Liver (tissue), 3 donors: ENCODE measurements at regions not wholly inside any gene's neighbourhood (a gene's known extent, or its start where the extent isn't known, plus 50 kb on each side); places are given as distances from the start of the nearest gene placed in this dataset.

Experiments
- ATF3 ChIP-seq: IDR thresholded peaks from 2 replicates; pipeline ENCODE4 v1.6.1; 2016; ENCODE audit warnings: antibody characterized with exemption
- GABPA ChIP-seq, 2 donors: IDR thresholded peaks in 1 of 2; conservative IDR thresholded peaks in 1 of 2; 2 replicates each; pipeline ENCODE4 v1.6.1; 2016; ENCODE audit warnings: antibody characterized with exemption in 2 of 2, mild to moderate bottlenecking in 1 of 2, moderate library complexity in 1 of 2
- JUND ChIP-seq, 2 donors: IDR thresholded peaks; 2 replicates each; pipeline ENCODE4 v1.6.1; 2016; ENCODE audit warnings: antibody characterized with exemption in 2 of 2
- RAD21 ChIP-seq, 2 donors: IDR thresholded peaks; 2 replicates each; pipeline ENCODE4 v1.6.1; 2016; ENCODE audit warnings: antibody characterized with exemption in 2 of 2, mild to moderate bottlenecking in 2 of 2
- REST ChIP-seq: IDR thresholded peaks from 2 replicates; pipeline ENCODE4 v1.6.1; 2016; ENCODE audit warnings: antibody characterized with exemption, mild to moderate bottlenecking
- RXRA ChIP-seq, 2 donors: IDR thresholded peaks; 2 replicates each; pipeline ENCODE4 v1.6.1; 2017 to 2018; ENCODE audit warnings: antibody characterized with exemption in 2 of 2, mild to moderate bottlenecking in 1 of 2
- TAF1 ChIP-seq: conservative IDR thresholded peaks from 2 replicates; pipeline ENCODE4 v1.6.1; 2016; ENCODE audit warnings: antibody characterized with exemption, mild to moderate bottlenecking
- TF ChIP-seq, protein P1 (sequence below): fragments of 150-350 bp; IDR thresholded peaks from 2 replicates; pipeline ENCODE4 v1.5.1; 2017; ENCODE audit warnings: improper control_type of control experiment, low read depth, low read length; ENCODE audit not compliant: missing input control
- TF ChIP-seq, protein P2 (sequence below): IDR thresholded peaks from 2 replicates; pipeline ENCODE4 v1.6.1; 2016; ENCODE audit warnings: antibody characterized with exemption
- donor health status: healthy.
- donor health status: healthy.

DNA sequence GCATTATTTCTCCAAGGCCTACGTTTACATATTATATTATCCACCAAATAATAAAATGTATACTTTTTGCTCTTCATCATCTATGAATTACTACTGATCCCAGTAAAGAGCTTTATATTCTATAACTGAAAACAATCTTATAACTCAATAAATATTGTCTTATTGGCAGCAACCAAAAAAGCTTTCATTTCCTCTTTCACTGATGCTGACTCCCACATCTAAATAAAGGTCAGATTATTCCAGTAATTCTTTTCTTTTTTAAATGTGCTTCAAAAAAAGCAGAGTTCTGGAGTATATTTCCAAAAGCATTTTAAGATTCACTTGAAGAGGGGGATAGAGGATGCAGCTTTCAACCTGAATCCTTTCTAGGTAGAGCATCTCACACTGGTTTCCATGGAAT lies 75.3 kb upstream of the NR4A3 start:
- TF ChIP-seq REST (no peak), RXRA (IDR thresholded peaks at IDR 0.05) (no peak), ATF3 (no peak), JUND (IDR thresholded peaks at IDR 0.05) (no peak), RAD21 (IDR thresholded peaks at IDR 0.05) (no peak), GABPA (IDR thresholded peaks at IDR 0.05 in 1 of 2, conservative IDR thresholded peaks at IDR 0.05 in 1 of 2) (no peak), TAF1 (no peak)
- TF ChIP-seq, protein P1, sequence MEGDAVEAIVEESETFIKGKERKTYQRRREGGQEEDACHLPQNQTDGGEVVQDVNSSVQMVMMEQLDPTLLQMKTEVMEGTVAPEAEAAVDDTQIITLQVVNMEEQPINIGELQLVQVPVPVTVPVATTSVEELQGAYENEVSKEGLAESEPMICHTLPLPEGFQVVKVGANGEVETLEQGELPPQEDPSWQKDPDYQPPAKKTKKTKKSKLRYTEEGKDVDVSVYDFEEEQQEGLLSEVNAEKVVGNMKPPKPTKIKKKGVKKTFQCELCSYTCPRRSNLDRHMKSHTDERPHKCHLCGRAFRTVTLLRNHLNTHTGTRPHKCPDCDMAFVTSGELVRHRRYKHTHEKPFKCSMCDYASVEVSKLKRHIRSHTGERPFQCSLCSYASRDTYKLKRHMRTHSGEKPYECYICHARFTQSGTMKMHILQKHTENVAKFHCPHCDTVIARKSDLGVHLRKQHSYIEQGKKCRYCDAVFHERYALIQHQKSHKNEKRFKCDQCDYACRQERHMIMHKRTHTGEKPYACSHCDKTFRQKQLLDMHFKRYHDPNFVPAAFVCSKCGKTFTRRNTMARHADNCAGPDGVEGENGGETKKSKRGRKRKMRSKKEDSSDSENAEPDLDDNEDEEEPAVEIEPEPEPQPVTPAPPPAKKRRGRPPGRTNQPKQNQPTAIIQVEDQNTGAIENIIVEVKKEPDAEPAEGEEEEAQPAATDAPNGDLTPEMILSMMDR: no peak
- TF ChIP-seq, protein P2, sequence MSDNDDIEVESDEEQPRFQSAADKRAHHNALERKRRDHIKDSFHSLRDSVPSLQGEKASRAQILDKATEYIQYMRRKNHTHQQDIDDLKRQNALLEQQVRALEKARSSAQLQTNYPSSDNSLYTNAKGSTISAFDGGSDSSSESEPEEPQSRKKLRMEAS: no peak
